RWPE2 (cell line): ENCODE measurements at regions not wholly inside any gene's neighbourhood (a gene's known extent, or its start where the extent isn't known, plus 50 kb on each side); places are given as distances from the start of the nearest gene placed in this dataset.

Source experiments
- ATAC-seq: fragments of 200-7000 bp; cut with Tn5 transposase; 3 replicates; pipeline ENCODE4 v1.9.1; 2021; ENCODE audit warnings: low read depth
- DNase-seq: peaks from one replicate; pipeline ENCODE4 v3.0.0-alpha.2; 2020; ENCODE audit warnings: low spot score
- H3K27ac ChIP-seq: fragments of 450-650 bp; 2 replicates; pipeline ENCODE4 v1.5.1; 2017; ENCODE audit warnings: mild to moderate bottlenecking; ENCODE audit not compliant: poor library complexity, severe bottlenecking
- H3K27me3 ChIP-seq: fragments of 250-450 bp; sonication (Bioruptor Pico); 2 replicates; pipeline ENCODE4 v1.5.1; 2021; ENCODE audit warnings: mild to moderate bottlenecking, moderate library complexity; ENCODE audit not compliant: insufficient read depth, poor library complexity, severe bottlenecking
- H3K36me3 ChIP-seq: fragments of 250-450 bp; sonication (Bioruptor Pico); 2 replicates; pipeline ENCODE4 v1.5.1; 2020; ENCODE audit warnings: low read depth, mild to moderate bottlenecking, moderate library complexity
- H3K4me1 ChIP-seq: fragments of 250-450 bp; sonication (Bioruptor Pico); 2 replicates; pipeline ENCODE4 v1.5.1; 2021; ENCODE audit warnings: mild to moderate bottlenecking, moderate library complexity; ENCODE audit not compliant: insufficient read depth, poor library complexity, severe bottlenecking
- H3K4me3 ChIP-seq: fragments of 250-450 bp; sonication (Bioruptor Pico); 2 replicates; pipeline ENCODE4 v1.5.1; 2021; ENCODE audit warnings: mild to moderate bottlenecking, moderate library complexity; ENCODE audit not compliant: severe bottlenecking
- H3K9me3 ChIP-seq: fragments of 250-450 bp; sonication (Bioruptor Pico); 2 replicates; pipeline ENCODE4 v1.5.1; 2021; ENCODE audit warnings: mild to moderate bottlenecking, moderate library complexity; ENCODE audit not compliant: severe bottlenecking
- TF ChIP-seq, protein P1 (sequence below): fragments of 450-650 bp; IDR thresholded peaks from one replicate; pipeline ENCODE4 v1.5.1; 2017; ENCODE audit warnings: mild to moderate bottlenecking, moderate library complexity; ENCODE audit not compliant: poor library complexity, severe bottlenecking

DNA sequence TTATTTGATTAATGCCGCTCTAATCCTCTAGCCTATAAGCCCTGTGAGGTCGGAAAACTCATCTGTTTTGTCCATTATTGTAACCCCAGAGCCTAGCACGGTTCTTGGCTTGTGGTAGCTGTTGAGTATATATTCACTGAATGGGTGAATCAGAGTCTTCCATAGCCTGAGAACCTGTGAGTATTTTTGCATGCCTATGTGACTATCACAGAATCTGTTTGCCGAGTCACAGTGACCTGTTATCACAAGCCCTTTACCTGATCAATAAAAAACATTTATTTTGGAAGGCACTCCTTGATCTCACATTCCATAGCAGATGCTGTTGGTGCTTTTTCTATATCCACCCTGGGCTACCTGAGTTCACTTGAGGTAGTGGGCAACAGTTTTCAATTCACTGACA is 125.0 kb upstream of the STC2 start:
- ATAC-seq (no peak), DNase-seq (no peak)
- Histone ChIP-seq H3K27me3 (no peaks in the 10 kb centered on the region), H3K4me1 (peaks cover 39% of the 10 kb centered on the region), H3K4me3 (no peak overlapping the region), H3K27ac (peak overlapping the region; percentile 92), H3K36me3 (no peaks in the 10 kb centered on the region), H3K9me3 (no peaks in the 10 kb centered on the region)
- TF ChIP-seq, protein P1, sequence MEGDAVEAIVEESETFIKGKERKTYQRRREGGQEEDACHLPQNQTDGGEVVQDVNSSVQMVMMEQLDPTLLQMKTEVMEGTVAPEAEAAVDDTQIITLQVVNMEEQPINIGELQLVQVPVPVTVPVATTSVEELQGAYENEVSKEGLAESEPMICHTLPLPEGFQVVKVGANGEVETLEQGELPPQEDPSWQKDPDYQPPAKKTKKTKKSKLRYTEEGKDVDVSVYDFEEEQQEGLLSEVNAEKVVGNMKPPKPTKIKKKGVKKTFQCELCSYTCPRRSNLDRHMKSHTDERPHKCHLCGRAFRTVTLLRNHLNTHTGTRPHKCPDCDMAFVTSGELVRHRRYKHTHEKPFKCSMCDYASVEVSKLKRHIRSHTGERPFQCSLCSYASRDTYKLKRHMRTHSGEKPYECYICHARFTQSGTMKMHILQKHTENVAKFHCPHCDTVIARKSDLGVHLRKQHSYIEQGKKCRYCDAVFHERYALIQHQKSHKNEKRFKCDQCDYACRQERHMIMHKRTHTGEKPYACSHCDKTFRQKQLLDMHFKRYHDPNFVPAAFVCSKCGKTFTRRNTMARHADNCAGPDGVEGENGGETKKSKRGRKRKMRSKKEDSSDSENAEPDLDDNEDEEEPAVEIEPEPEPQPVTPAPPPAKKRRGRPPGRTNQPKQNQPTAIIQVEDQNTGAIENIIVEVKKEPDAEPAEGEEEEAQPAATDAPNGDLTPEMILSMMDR, result no peak

DNA sequence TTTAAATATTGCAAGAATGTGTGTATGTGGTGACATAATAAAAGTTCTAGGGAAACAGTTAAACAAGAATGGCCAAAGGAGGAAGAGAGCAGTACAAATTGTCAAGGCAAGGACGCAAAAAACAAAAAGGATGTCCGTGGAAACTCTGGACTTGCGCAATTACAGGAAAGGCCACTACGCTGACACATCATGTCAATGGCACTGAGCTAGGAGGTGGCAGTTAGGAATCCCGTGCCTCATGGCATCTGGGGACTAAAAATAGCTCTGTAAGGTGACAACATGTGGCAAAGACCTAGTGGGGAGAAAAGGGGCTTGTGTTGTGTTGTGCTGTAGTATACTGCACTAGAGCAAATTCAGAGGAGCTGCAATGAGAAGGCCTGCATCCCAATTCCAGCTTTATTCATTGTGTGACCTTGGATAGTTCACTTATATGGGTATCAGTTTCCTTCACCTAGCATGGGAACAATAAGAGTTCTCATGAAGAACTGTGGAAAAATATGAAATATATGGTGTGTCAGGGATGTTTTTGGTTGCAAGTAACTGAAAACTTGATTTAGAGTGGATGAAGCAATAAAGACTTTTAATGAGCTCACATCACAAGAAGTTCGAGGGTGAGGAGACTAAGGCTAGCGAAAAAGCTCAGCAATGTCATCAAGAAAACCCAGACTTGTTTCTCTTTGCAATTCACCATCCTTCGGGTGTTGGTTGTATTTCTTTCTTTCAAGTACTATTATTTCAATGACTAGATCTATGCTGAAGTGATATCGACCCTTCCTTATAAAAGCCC is 124.1 kb upstream of the STC2 start:
- ATAC-seq, result no peak
- no peaks in the 10 kb centered on the region for H3K9me3 ChIP-seq
- H3K4me1 ChIP-seq, result peaks cover 39% of the 10 kb centered on the region
- H3K27ac ChIP-seq, result no peak overlapping the region
- TF ChIP-seq, protein P1, result no peak
- no peaks in the 10 kb centered on the region for H3K36me3 ChIP-seq
- no peak for DNase-seq
- no peak overlapping the region for H3K4me3 ChIP-seq
- no peaks in the 10 kb centered on the region for H3K27me3 ChIP-seq

DNA sequence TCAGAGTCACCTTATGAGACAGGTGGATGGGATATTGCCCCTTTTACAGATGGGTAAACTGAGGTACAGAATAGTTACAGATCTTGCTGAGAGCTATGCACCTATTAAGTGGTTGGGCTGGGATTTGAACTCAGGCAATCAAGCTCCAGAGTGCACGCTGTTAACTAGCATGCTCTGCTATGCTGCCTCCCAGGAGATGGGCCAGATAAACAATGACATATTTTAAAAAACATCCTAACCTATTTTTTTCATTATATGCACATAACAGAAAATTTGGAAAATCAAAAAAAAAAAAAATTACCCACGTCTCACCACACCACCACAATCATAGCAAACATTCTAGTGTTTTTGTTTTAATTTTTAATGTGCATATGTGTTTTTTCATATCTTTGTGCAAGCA is 123.4 kb upstream of the STC2 start:
- no peak for ATAC-seq
- DNase-seq, result no peak
- no peaks in the 10 kb centered on the region for H3K36me3 ChIP-seq
- no peaks in the 10 kb centered on the region for H3K9me3 ChIP-seq
- TF ChIP-seq, protein P1, result no peak
- no peaks in the 10 kb centered on the region for H3K27me3 ChIP-seq
- no peak overlapping the region for H3K27ac ChIP-seq
- peaks cover 37% of the 10 kb centered on the region for H3K4me1 ChIP-seq
- H3K4me3 ChIP-seq, result no peak overlapping the region

DNA sequence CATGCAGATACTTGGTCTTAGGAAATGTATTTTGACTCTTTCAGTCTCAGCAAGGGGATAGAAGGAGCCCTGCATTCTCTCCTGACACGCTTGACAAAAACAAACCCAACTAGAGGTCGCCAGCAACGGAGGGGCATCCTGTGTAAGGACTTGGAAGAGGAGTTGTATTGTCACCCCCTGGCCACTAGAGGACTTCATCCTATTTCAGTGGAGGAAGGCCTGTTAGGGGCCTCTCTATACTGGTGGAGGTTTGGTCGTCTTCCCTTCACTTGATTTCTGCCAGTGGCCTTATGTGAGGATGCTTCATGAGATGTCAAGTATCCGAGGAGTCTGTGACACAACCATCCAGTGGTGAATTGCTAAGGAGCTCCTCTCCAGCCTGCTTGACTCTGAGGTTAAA is 122.8 kb upstream of the STC2 start:
- ATAC-seq, result no peak
- H3K27me3 ChIP-seq, result no peaks in the 10 kb centered on the region
- H3K4me1 ChIP-seq, result peaks cover 34% of the 10 kb centered on the region
- H3K27ac ChIP-seq, result no peak overlapping the region
- no peak overlapping the region for H3K4me3 ChIP-seq
- no peak for DNase-seq
- TF ChIP-seq, protein P1, result peak; percentile 62
- H3K36me3 ChIP-seq, result no peaks in the 10 kb centered on the region
- no peaks in the 10 kb centered on the region for H3K9me3 ChIP-seq

DNA sequence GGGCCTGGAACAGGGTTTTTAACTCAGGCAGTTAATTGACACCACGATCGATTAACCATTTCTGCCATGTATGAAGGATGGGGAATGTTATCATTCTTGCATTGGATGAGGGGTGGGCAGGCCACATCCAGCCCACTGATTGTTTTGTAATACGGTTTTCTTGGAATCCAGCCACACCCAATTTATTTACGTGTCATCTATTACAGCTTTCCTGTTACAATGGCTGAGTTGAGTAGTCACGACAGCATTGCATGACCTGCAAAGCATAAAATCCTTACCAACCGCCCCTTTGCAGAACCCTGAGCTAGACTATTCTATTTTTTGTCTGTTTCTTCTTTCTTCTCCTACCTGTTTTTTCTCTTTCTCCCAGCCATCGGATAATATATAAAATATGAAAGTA is 122.0 kb upstream of the STC2 start:
- TF ChIP-seq, protein P1, result no peak
- H3K4me3 ChIP-seq, result no peak overlapping the region
- no peak for ATAC-seq
- DNase-seq, result no peak
- peaks cover 26% of the 10 kb centered on the region for H3K4me1 ChIP-seq
- H3K9me3 ChIP-seq, result no peaks in the 10 kb centered on the region
- H3K27me3 ChIP-seq, result no peaks in the 10 kb centered on the region
- no peak overlapping the region for H3K27ac ChIP-seq
- H3K36me3 ChIP-seq, result no peaks in the 10 kb centered on the region
